ENCODE measurements at regions not wholly inside any gene's neighbourhood (a gene's known extent, or its start where the extent isn't known, plus 50 kb on each side); places are given as distances from the start of the nearest gene placed in this dataset.
"Not testable (repeated sequence)": the region's sequence is repeated elsewhere in the genome, so short reads cannot be mapped to it uniquely, and the experiment has no call there.

DNA sequence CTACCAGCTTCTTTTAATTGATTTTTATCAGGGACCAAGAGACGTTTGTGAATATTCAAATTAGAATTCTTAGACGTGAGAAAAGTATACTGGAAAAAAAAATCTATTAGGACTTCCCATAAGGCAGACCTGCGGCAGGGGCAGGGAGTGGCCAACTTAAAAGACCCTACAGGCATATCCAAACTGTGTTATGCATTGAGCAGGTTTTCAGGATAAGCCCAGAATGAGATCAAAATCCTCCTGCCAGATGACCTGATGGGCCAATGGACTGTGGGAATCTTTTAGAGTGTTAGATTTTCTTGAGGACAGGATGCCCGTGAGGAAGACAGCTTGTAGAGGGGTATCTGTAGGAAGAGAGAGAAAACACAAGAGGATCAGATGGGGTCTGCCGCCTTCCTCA is 391.5 kb downstream of the CD83 start:
- DNase-seq, result no peak

DNA sequence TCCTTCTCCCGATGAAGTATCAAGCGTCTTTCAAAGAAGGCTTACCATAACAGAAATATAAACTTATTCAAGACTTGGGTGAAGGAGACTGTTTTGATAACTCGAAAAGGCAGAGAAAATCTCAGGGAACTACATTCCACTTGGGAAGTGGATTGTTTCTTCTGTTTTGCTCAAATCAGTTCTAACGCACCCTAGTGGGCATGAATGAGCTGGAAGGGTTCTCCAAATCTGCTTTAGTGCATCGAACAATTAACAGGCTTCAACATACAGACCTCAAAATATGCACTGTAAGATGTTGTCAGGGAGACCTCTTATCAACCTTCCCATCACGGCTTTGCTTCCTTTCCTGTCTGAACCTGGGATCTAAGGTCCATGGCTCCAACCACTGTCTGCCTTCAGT is 392.5 kb downstream of the CD83 start:
- DNase-seq, result no peak

DNA sequence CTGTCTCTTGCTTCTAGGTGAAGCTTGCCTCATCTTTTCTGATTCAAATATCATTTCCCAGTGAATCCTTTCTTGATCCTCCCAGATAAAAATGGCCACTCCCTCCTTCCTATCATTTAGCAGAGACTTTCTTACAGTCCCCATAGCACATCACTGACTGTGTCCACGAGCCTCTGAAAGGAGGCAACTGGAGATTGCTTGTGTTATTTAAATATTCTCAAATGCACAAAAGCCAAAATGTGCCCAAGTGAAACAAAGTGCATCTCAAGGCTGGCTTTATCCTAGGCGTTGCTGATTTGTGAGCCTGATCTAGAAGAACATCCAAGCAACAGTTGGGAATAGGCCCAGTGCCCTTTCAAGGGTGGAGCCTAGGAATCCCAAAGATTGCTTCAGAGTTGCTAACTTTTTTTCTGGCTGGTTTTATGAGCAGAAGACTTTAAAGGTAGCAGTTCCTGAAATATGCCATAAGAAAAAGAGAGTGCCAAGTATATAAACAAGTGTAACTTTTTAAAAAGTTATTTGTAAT is 393.6 kb downstream of the CD83 start:
- no peak for DNase-seq

DNA sequence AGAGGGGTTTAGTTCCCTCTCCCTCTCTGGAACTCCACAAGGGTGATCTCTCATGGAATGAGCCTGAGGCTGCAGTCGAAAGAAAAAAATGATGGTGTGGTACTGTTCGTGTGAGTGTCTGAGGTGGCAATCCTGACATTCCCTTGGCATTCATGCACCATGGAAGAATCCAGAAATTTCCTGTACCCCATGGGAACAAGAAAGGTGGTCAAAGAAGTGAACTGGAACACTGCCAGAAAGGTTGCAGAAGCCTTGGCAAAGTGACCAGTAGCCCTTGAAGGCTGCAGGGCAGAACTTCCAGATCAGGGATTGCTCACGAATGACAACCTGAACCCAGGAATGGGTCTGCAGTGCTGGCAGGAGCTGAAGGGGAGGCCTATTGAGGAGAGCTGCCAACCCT is 394.7 kb downstream of the CD83 start:
- DNase-seq, result no peak

DNA sequence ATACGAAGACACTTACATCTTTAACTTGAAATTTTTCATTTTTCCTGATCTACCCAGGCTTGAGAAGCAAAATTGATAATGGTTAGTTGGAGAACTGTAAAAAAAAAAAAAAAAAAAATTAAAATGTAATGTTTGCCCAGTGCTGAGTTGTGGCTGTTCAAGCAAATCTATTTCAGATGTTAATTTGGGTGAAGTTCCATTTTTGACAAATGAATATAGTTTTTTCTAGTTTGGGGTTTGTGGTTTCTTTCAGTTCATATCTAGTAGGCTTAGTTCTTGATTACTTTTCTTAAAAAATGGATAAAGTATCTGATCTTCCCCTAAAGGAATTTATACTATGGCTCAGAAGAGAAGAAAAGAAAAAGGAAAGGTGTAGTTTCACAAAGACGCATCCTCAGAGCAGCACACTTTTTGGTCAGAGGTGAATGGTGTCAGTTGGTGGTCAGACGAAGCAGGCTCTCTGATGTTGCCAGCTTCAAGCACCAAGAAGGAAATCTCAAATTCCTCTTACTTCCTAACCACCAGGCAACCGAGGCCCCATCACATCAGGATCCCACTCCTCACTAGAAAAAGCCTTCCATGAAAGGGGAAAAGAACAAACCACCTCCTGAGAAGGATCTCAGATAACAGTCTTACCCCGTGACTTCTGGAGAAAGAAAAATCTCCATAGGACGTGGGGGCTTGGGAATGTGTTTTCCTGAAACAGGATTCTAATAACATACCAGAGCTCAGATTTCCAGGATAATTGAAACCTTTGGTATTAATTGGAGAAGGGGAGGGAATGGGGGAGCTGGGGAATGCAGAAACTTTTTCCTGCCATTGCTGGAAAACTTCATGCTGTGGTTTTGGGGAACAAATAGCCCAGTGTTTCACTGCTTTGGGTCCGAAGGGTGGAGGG is 396.2 kb downstream of the CD83 start:
- DNase-seq, result no peak

DNA sequence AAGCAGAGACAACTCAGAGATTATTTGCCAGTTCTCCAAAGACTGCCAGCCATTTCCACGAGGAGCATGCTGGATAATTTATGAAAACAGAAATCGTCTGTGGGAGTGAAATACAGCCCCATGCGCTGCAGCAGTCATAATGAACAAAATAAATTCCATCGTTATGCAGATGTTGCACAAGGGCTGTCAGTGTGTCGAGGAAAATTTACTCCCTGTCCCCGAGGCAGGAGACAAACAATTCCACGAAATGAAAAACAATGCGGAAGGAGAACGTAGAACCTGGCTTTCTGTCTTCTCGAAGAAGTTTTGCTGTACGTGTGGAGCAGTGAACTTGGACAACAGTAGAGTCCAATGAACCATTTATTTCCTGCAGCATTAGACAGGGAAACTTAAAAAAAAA is 399.4 kb downstream of the CD83 start:
- DNase-seq, result no peak

DNA sequence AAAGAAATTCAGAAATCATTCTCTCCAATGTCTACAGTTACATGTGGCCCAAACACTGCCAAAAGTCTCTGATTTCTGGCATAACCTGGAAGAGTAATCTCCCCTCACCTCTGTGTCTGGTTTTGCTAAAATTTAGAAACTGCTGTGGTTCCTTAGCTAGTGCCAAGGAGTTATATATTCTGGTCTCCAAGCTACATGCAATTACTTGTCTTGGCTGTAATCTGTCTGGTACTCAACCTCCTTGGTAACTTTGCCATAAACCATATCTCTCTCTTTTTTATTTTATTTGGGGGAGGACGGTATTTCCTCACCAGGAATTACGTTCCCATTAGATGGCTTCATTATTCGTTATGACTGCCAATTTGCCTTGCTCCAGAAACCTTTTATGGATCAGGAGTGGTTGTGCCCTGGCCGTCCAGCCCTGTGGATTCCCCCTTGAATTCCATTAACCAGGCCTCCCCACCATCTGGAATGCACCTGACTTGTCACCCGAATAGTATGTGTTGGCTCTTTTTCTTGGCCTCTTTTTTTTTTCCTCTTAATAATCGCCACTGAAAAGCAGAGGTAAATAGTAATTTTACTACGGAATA is 400.0 kb downstream of the CD83 start:
- DNase-seq, result no peak

DNA sequence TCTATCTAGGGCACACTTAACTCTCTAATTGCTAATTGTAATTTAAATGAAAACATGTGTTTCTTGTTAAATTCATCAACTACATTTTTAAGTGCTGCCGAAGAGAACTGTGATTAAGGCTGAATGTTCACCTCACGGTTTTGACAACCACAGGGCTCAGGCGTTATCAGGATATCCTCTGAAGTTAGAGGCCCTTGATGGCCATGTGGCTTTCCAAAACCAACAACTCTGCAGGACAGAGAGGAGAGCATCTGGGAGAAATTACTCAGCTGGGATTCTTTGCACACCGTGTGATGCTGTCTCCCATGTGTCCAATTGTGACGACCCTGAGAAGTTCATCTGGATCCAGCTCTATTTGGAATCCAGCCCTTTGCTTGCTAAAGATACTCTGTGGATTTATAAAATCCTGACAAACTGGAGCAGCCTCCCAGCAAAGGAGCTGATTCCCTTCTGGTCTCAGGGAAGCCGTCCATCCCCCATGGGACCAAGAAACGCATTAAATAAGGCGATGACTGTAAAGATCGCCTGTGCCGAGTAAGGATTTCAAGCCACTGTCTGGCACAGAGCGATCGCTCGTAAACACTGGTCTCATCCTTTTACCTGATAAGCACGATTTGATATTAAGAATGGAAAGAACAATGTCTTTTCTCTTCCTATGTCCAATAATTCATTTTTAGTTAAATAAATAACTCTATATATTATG is 401.1 kb downstream of the CD83 start:
- DNase-seq, result no peak

DNA sequence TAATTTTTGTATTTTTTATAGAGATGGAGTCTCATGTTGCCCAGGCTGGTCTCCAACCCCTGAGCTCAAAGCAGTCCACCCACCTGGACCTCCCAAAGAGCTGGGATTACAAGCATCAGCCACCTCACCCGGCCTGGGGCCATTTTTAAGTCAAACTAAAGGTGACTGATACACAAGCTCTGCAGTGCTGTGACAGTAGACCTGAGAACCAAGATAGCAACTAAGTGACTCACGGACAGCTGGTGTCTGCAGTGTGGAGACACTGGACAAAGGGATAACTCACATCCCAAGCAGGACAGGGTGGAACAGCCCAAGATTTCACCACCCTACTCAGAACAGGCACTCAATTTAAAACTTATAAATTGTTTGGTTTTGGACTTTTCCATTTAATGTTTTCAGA is 402.5 kb downstream of the CD83 start:
- no peak for DNase-seq

DNA sequence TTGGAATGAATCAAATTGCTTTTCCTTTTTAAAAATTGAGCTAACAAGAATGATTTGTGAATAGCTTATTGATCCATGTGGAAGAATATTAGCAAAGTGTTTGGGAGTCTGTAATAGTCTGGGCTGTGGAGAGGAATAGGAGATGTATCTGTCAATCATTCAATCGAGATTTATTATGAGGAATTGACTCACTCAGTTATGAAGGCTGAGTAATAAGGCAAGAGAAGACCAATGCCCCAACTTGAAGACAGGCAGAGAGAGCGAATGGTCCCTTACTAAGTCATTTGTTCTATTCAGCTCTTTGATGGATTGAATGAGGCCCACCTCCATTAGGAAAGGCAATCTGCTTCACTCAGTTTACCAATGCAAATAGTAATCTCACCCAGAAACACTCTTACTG is 403.0 kb downstream of the CD83 start:
- no peak for DNase-seq

DNA sequence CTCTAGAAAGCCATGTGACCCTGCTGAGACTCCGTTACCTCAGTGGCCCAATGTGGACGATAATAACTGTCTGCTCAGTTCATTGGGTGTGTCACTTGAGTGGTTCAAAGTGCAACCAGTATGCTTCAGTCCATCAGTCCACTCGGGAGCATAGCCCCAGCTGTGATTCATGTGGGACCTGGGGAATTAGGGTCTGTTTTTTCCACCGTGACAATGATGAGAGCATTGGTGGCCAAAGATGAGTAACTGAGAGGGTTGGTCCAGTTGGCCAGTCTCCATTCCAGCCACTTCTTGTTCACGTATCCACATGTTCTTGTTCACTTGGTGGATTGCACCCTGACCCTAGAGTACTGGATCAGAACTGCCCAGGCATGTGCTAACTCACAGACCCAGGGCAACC is 403.6 kb downstream of the CD83 start:
- no peak for DNase-seq

DNA sequence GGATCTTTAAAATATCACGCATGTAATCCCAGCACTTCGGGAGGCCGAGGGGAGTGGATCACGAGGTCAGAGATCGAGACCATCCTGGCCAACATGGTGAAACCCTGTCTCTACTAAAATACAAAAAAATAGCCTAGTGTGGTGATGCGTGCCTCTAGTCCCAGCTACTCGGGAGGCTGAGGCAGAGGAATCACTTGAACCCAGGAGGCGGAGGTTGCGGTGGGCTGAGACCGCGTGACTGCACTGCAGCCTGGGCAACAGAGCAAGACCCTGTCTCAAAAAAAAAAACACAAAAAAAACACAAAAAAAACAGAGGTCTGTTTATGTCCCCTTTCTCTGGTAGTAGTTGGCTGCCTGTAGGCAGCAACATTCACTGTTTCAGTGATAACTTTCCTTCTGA is 404.3 kb downstream of the CD83 start:
- not testable (repeated sequence) for DNase-seq

DNA sequence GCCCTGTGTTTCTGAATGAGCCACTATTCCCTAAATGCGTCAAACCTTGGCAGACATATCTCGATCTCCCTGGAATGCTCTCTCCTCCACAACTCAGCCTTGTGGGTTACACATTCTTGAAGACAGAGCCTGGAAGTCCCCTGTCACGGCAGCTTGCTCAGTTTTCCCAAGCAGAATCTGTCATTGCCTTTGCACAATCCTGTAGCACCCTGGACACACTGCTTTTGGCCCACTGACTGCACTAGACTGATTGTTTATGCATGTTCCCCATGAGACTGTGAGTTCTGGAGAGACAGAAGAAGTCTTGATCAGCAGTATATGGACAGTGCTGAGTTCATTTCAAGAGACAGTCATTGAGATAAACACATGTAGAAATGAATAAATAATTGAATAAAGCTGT is 406.7 kb downstream of the CD83 start:
- DNase-seq, result no peak

DNA sequence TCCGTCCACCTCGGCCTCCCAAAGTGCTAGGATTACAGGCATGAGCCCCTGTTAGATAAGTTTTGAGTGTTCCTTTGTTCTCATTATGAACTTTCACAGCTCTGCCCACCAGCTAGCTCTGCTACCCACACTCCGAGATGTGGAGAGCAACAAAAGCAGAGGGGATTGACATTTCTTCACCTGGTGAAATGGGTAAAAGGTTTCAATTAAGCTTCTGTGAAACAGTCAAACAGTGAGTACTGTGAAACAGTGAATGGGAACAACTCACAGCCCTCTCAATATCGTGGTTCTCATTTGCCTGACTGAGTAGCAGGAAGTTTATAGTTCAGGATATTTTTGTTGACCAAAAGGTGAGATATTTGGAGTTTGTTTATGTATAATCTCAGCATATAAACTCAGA is 412.8 kb downstream of the CD83 start:
- DNase-seq, result no peak

DNA sequence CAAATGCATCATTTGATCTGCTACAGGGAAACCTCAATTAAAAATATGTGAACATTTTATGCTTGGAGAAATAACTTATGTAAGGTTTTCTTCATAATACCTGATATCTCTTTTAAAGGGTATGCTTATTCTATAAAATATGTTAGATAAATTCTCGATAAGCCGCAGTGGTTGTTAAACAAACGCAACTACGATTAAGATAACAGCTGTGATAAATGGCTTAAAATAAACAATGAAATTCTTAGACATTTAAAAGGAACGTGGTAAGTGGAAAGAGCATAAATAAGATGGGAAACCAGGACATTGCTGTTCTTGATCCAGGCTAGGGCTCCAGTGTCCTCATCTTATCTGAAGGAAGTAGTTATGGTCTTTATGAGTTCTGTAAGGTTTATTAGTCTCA is 415.9 kb downstream of the CD83 start:
- DNase-seq, result no peak

DNA sequence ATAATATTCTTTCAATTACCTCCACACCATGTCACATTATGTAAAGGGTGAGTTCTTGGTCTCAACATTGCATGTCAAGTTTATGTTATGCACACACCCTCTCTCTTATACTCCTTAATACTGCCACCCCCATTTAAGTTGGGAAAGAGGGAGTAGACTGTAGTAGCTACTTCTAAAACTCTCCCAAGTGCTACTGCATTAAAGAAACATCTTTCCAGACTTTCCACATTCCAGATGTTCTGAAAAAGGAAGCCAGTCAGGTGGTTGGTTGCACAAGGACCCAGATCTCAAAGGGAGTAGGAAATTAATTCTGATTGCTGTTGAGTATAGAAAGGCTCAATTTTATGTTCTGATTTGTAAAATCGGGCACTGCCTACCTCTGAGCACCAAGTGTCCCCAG is 419.5 kb downstream of the CD83 start:
- DNase-seq, result no peak

DNA sequence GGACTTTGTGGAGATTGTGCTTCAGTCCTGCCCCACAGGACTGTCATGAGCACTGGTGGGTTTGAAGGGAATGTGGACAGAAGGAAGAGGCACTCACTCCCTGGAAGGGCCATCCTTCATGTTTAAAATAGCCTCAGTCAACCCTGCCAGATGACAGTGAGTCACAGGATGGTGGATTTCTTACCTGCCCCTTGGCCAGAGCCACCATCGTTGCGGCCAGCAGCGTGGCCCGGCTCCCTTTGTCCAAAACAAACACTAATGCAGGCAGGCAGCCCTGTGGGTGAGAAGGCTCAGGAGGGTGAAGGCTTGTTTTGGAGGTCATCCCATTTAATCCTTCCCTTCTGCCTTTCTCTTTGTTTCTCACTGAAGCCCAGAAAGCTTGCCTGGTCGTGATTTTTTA is 422.7 kb downstream of the CD83 start:
- DNase-seq, result no peak

DNA sequence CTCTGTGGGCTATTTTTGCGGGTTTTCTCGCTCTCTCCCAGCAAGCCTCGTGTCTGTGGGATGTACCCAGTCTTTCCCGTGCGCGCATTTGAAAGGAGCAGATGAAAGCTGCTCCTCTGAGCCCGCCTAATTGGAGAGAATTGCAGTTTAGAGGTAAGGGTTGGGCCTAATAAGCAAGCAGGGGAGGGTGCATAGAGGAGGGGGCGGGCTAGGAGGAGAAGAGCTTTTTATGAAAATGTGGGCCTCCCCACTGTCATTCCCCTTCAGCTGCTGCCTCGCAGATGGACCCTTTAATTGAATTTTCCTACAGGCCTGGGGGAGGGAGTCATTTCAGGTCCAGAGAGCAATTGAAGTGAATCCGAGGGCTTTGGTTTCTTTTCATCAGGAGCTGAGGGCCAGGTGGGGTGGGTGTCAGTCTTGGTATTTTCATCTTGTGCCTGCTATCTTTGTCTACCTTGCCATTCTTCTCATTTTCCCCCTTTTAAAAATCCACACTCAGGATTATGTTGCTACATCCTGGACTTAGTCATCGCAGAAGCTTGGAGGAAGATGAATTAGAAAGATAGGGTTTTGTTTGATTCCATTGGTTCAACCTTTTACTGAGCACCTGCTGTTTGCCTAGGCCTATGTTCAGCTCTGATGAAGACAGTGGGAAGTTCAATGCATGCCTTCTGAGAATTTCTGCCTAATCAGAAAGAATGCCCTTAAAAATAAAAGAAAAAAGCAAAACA is 423.4 kb downstream of the CD83 start:
- no peak for DNase-seq

DNA sequence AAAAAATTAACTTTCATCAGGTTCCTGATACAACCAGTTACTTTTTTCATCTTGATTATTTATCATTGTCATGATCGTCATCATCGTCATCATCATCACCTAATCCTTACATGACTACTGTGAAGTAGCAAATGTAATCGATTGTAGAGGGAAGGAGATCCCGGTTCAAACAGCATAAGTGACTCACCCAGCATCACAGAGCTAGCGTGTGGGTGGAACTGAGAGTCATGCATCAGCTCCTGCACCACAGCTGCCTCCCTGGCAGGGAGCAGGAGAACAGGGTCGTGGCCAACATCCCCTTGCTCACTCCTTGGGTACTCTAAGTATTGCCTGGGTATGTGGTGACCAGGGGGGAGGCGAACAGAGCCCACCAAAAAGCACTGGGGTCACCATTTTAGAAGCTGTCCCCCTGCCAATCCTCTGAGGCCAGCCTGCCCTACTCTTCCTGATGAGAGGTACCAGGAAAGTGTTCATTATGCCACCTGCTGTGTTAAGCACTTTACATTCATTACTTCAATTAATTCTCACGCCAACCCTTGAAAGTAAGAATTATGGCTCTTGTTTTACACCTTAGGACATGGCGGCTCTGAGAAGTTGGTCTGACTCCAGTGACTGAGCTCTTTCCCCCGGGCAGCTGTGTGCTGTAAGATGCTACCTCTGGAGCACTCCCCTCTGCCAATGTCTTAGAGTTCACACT is 425.2 kb downstream of the CD83 start:
- no peak for DNase-seq

DNA sequence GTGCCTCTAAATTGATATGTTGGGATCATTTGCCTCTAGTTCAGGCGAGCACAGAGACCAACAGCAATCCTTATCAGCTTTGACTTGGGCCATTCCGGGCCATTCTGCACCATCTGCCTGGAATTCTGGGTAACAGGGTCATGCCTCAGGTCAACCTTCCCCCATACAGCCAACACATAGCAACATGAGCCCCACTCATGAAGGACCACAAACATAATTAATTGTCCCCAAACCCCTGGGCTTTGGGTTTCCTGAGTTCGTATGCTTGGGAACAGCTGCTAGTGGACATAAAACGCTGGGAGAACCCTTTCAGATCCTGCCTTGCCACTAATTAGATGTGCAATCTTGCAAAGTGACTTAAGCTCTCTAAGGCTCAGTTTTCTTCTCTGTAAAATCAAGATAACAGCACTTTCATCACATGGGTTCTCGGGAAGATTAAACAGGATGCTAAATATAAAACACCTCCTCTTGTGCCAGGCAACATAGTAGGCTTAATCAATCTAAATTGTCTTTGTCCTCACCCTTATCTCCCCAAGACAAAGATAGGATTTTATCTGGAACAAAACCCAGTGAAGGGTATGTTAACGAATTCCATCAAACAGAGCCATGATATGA is 426.5 kb downstream of the CD83 start:
- no peak for DNase-seq

DNA sequence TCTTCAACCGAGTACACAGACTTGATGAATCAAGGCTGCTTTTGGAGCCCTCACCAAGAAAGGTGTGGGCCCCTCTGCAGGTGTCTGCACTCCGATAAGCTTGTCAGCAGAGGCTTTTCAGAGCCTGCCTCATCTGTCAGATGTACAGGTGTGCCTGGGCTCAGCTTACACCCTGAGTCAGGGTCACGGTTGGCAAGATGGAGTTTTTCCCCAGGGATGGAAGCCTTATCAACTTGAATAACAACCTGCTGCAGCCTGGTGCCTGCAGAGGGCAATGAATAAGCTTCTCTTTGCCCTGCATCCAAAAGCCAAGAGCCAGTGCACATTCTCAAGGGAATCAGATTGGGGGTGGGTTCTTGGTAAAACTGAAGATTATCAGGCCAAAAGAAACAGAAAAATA is 427.1 kb downstream of the CD83 start:
- no peak for DNase-seq

DNA sequence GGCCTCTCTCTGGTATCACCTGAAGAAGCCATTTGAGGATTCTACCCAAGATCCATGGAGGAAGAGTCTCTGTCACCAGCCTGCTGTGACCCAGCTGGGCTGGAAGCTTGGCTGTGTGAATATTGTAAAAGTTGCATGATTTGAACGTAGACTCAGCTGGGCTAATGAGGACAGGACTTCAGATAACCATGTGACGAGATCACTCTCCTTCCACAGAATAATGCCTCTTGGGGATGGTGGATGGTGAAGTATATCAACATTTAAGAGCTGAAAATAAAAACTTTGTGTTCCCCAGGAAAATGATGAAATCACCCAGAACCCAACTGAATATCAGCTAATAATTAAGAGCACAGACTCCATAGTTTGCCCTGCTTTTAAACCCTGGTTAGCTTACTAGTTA is 427.9 kb downstream of the CD83 start:
- DNase-seq, result no peak
